NCI-H2196 treated with DMSO at 0.1 percent for 48 hours (cell line): ENCODE measurements at regions not wholly inside any gene's neighbourhood (a gene's known extent, or its start where the extent isn't known, plus 50 kb on each side); places are given as distances from the start of the nearest gene placed in this dataset.

Experiments used
- DNase-seq: peaks from one replicate; lab custom pipeline; 2025; ENCODE audit not compliant: unreplicated experiment; lab: John Stamatoyannopoulos, UW

DNA sequence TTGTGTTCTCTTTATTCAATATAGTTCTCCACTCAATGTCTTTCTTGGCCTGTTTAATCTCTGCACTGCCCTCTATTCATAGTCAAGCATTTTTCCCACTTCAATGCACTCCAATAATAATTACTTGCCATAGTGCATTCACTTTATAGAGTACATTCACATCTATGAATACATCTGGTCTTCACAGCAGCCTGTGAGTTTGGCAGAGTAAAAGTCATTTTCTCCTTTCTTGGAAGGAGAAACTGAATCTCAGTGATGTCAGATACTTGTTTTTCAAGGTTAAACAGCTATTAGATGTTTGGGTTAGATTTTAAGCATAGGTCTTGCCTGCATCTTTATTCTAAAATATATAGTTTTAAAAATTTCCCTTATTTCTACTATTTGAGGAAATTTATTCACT is 373.2 kb downstream of the TRIB2 start:
- DNase-seq: no peak

DNA sequence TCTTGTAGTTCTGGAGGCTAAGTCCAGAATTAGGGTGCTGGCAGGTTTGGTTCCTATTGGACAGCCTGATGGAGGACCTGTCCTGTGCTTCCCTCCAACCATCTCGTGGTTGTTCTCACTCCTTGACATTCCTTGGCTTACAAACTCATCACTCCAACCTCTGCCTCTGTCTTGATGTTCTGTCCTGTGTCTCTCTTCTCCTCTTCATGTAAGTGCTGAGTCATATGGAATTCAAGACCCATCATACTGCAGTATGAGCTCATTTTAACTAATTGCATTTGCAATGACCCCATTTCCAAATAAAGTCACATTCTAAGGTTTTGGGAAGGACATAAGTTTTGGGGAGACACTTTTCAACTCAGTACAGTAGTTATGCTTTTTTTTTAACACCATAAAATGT is 374.7 kb downstream of the TRIB2 start:
- DNase-seq: no peak

DNA sequence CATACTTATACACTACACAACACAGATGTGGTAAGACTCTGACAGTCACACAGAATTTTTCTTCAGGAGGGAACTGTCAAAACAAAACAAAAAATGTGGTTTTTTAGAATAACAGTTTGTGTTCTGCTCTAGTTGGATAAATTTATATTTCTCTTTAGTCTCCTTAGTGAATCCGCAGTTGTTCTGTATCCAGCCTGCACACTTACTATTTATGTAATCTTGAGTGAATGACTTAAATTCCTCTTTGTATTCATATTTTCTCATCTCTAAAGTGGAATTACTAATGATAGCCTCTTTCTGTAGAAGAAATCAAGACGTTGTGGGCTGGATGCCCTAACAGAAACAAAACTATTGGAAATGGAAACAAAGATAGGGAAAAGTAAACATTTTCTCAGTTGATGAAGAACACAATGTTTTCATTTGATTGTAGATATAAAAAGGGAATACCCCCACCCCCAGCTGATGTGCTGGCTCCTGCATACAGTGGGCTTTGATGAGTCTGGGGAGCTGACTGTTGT is 375.2 kb downstream of the TRIB2 start:
- DNase-seq: no peak

DNA sequence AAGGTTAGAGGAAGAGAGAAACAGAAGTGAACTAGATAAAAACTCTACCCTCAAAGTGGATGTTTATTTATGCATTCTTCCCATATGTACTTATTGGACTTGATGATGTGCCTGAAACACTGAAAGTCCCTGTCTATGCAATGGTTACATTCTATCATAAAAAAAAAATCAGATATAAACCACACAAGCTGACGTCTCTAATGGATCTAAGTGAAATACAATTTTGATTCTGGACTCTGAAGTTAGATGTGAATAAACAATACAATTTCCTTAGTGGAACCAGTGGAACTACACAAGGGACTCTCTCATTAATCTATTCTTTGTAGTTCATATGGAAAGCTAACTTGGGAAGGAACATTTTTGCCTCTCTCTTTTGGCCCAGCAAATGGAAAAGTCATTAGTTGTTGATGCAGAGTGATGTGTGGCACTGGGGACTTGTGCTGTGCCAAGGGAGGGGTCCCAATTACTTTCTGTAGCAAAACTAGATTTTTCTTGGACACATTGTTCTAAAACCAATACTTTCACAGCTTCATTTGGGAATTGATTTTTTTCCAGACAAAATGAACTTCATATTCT is 376.8 kb downstream of the TRIB2 start:
- no peak for DNase-seq

DNA sequence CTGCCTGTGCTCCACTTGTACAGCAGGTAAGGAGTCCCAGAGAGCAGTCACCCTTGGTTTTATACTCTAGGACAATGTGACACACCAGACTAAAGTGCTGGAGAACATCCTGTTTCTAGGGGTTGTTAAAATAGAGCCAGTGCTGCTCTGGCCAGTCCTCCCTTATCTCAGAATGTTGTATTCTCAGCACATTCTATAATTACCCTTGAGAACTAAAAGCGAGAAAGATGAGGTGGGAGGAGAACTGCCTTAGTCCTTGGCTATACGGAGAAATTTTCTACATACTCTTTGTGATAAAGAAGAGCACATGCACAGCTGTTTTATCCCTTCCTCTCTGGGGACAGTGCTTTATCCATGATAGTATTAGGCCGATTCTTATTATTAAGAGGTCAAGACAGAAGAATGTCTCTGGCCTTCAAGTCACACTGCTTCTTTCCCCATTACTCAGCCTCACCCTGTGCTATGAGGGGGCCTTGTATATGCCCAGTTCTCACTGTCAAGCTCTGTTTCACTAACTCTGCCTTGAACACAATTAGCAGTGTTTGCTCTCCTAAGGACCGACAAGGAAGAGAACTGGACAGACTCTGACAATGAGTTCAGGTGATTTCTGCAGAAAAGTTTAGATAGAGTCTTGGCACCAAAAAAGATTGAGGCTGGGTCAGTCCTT is 385.8 kb downstream of the TRIB2 start:
- no peak for DNase-seq

DNA sequence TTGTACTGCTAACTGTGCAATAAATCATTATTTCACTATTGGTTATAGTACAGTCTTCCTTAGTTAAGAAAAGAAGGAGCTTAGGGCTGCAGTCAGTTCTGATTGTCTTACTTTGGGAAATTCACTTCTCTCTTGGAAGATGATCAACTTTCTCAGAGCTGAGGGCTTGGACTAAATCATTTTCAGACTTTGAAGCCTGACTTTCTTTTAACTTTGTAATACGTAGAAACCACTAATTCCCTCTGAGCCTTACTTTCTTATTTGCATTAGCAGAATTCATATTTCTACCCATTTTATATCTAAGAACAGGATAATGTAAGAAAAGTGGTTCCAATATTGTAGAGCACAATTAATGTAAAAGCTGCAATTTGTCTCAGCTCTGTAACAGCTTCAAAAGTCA is 386.4 kb downstream of the TRIB2 start:
- no peak for DNase-seq

GRCh38 chr2:13103778-13104493 is 387.2 kb downstream of the TRIB2 start:
- DNase-seq: no peak

- no peak for DNase-seq
Measured at GRCh38 chr2:13104723-13105122, 388.0 kb downstream of the TRIB2 start.

- no peak for DNase-seq
Measured at GRCh38 chr2:13106302-13106701, 389.6 kb downstream of the TRIB2 start.

DNA sequence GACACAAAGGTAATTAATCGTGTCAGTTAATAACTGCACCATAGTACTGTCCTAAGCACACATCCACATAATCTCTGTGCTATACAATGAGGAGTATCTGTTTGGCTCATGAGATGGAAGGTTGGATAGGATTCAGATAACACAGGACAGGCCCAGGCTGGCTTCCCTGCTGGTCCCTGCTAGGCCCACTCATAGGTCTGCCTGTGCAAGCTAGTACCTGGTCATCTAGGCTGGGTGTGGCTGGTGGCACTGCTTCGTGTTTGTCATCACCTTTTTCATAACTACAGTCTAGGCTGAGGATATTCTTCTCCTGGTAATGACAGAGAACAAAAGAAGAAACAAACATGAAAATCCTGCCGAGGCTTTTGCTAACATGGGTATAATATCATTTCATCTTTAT is 392.8 kb downstream of the TRIB2 start:
- DNase-seq: no peak

DNA sequence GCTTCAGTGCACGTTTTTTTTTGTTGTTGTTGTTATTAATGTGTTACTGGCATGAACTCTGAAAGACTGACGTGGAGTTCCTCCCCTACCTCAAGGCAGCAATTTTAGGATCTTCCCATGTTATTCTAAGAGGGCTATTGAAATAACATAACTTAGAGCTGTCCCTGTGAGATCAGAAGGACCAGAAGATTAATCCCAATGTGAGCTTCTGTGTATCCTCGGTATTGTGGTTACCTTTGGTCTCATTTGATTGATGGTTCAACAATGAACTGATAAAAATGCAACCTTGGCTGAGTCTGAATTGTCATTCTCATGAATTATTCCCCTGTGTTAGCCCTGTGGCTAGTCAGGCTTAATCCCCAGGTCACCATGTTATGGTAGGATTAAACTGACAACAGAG is 394.1 kb downstream of the TRIB2 start:
- no peak for DNase-seq

DNA sequence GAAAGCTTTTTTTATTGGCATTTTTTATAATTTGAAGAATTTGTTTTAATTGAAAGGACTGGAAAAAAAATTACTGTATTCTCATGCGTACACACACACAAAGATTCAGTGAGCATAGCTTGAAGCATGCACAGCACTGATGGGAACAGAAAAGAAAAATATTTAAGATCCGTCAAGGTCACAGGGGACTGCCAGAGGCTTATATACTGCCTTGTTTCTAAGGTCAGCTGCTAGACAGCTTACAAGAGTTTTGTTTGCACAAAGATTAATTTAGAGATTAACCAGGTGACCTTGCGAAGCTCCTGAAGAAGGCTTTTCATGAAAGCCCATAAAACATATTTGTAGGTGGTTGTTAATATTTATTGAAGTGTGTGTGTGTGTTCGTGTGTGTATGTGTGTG is 396.3 kb downstream of the TRIB2 start:
- DNase-seq: no peak

DNA sequence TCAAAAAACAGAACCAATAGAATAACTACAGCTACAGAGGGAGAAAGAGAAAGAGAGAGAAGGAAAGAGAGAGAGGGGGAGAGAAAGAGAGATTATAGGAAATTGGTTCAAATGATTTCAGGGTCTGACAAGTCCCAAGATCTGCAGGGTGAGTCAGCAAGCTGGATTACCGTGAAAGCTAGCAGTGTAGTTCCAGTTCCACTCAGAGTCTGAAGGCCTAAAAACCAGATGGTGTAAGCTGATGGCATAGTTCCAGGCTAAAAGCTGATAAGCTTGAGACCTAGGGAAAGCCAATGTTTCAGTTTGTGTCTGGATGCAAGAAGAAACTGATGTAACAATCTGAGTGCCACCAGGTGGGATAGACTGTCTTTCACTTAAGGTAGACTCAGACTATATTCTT is 397.7 kb downstream of the TRIB2 start:
- no peak for DNase-seq

GRCh38 chr2:13115643-13116042 is 398.9 kb downstream of the TRIB2 start:
- no peak for DNase-seq

DNA sequence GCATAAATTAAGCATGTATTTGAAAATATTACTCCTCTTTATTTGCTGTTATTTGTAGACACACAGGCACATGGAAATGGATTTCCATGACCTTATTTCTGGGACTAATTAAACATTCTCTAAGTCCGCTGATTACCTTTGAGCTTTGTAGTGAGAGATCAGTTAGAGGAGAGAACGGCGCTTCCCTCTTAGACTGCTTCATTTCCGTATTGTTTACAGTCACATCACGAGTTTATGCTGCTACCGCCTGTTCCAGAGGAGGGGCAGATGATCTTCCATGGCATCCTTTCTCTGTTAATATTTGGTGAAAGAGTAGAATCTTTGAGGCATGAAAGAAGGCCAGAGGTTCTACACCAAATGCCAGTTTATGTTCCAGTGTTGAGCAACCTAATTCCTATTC is 404.4 kb downstream of the TRIB2 start:
- DNase-seq: no peak

DNA sequence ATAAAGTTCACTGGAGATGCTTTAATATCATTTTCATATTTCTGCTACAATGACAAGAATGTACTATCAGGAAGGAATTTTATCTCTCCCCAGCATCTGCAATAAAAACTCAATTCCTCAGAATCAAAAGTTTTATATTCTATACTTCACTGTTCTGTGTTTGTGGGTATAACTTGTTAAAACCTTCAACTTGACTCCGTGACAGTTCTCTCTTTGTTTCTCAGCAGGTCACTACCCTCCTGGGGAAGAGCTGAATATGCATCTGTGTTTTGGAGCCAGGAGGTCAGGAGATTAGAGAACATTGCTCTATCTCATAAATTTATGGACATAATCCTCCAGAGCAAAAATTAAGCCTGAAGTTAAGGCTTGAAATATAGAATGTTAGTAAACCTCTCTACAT is 411.4 kb downstream of the TRIB2 start:
- DNase-seq: no peak

- no peak for DNase-seq
Measured at GRCh38 chr2:13135369-13135768, 418.6 kb downstream of the TRIB2 start.

DNA sequence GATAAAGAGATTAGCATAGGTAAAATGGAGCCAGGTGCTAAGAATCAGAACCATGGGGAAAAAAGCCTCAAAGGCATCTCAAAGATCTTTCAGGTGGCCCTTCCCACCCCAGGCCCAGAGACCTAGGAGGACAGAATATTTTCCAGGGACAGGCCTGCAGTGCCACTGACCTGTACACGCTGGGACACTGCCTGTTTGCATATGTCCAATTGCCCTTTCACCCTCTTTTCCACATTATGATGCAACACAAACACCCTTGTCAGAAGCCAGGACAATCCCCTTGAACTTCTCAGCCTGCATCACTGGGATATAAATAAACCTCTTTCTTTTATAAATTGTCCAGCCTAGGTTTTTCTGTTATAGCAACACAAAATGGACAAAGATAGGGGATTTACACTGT is 419.1 kb downstream of the TRIB2 start:
- DNase-seq: no peak

DNA sequence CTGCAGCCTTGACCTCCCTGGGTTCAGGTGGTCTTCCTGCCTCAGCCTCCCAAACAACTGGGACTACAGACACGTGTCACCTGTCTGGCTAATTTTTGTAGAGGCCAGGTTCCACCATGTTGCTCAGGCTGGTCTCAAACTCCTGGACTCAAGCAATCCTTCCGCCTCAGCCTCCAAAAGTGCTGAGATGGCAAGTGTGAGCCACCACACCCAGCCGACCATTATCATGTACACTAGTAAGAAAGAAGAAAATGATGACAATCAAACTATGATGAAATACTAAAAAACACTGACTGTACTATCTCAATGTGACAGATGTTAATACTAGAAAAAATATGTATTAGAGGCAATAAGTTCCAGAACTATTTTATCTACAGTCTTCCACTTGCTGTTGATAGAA is 420.9 kb downstream of the TRIB2 start:
- DNase-seq: no peak

- no peak for DNase-seq
Measured at GRCh38 chr2:13141315-13141714, 424.6 kb downstream of the TRIB2 start.

GRCh38 chr2:13143451-13143850 is 426.7 kb downstream of the TRIB2 start:
- no peak for DNase-seq

DNA sequence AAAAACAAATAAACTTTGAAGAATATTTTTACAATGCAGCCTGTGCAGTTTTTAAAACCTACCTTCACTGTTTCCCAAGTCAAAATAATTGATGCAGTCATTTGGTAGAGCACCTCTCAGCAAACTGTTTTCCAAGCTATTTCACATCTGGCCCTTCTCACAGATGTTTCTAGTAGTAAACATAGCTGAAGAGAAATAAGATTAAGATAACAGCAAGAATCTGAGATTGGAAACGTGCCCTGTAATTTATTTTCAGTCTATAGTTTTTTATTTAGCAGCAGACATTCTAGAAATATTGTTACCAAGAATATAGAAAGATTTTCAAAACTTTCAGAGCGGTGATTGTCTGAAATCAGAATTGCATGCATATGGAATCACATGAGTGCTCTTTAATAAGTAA is 440.2 kb downstream of the TRIB2 start:
- DNase-seq: no peak
